K562 (cell line): ENCODE measurements at regions not wholly inside any gene's neighbourhood (a gene's known extent, or its start where the extent isn't known, plus 50 kb on each side); places are given as distances from the start of the nearest gene placed in this dataset.

Experiments
- ATAC-seq: fragments of 200-7000 bp; cut with Tn5 transposase; 3 replicates; pipeline ENCODE4 v1.9.1; 2020; ENCODE audit warnings: moderate library complexity
- BruUV-seq: library from RNA; stranded (reverse); fragments of 400-500 nt; replicated peaks from 2 replicates; lab custom pipeline; 2021; lab: Mats Ljungman, UMichigan
- CTCF ChIA-PET: fragments of 300-600 bp; formaldehyde crosslinking; extraction: SDS; loops from one replicate; lab custom pipeline; 2021; ENCODE audit warnings: low intra/inter-chr PET ratio; lab: Yijun Ruan, JAX
- POLR2A ChIA-PET: fragments of 300-600, 350-650 bp; sonication (Branson Sonifier 250); formaldehyde crosslinking; extraction: SDS; loops from one replicate; lab custom pipeline; 2021; ENCODE audit warnings: antibody characterized with exemption, inconsistent platforms; lab: Yijun Ruan, JAX
- DNase-seq, 4 experiments: peaks; one replicate each; pipeline versions ENCODE4 v3.0.0 to v3.0.0-alpha.2; 2011 to 2018; ENCODE audit warnings: low spot score in 3 of 4, mixed read lengths in 3 of 4; ENCODE audit errors: extremely low read depth in 1 of 4
- FAIRE-seq: peaks from 2 replicates; lab custom pipeline; 2011; peaks lifted over from hg19 to GRCh38; lab: Jason Lieb, UNC
- H2AFZ ChIP-seq: 2 replicates; pipeline ENCODE4 v1.6.0; 2011; ENCODE audit warnings: low read depth, low read length, control low read depth, inconsistent platforms
- H3K27ac ChIP-seq: fragments of 200-600 bp; 3 replicates; pipeline ENCODE4 v1.8.0; 2011; ENCODE audit warnings: low read depth, mild to moderate bottlenecking, control low read depth, inconsistent platforms, low read length, moderate library complexity, mixed read lengths; ENCODE audit errors: extremely low read depth
- H3K27me3 ChIP-seq, 2 experiments: fragments of 300-600 bp in 1 of 2; 2 replicates in 1 of 2; 3 replicates in 1 of 2; pipeline versions ENCODE4 v1.6.0 to v1.8.0; 2011; ENCODE audit warnings: inconsistent platforms in 2 of 2, low read length in 2 of 2, mild to moderate bottlenecking in 1 of 2, mixed read lengths in 1 of 2, moderate library complexity in 1 of 2; ENCODE audit not compliant: control insufficient read depth in 2 of 2, insufficient read depth in 2 of 2
- H3K36me3 ChIP-seq: fragments of 300-600 bp; 3 replicates; pipeline ENCODE4 v1.8.0; 2011; ENCODE audit warnings: mild to moderate bottlenecking, low read length, inconsistent platforms; ENCODE audit not compliant: control insufficient read depth, insufficient read depth
- H3K4me1 ChIP-seq, 2 experiments: fragments of 200-600 bp in 1 of 2; replicated peaks in 1 of 2; 2 replicates in 1 of 2; 3 replicates in 1 of 2; pipeline versions ENCODE4 v1.5.1 to v1.8.0; 2011; ENCODE audit warnings: inconsistent platforms in 2 of 2, low read length in 2 of 2, mild to moderate bottlenecking in 1 of 2, mixed read lengths in 1 of 2, moderate library complexity in 1 of 2; ENCODE audit not compliant: control insufficient read depth in 2 of 2, insufficient read depth in 2 of 2
- H3K4me2 ChIP-seq: 2 replicates; pipeline ENCODE4 v1.6.1; 2011; ENCODE audit warnings: low read length, control low read depth, inconsistent platforms, mixed read lengths; ENCODE audit not compliant: insufficient read depth
- H3K4me3 ChIP-seq: fragments of 200-600 bp; sonication (generic), shearing (Covaris generic); 2 replicates; pipeline ENCODE4 v1.5.1; 2016; ENCODE audit warnings: control low read depth, inconsistent platforms
- H3K79me2 ChIP-seq: fragments of 200-600 bp; 3 replicates; pipeline ENCODE4 v1.8.0; 2011; ENCODE audit warnings: low read length, inconsistent platforms; ENCODE audit not compliant: control insufficient read depth, insufficient read depth
- H3K9ac ChIP-seq, 2 experiments: 2 replicates each; pipeline versions ENCODE4 v1.6.0 to v1.6.1; 2011; ENCODE audit warnings: low read depth in 2 of 2, low read length in 2 of 2, control low read depth in 1 of 2, inconsistent platforms in 1 of 2, mild to moderate bottlenecking in 1 of 2, mixed read lengths in 1 of 2; ENCODE audit not compliant: insufficient read depth in 1 of 2
- H3K9me1 ChIP-seq: one replicate; pipeline ENCODE4 v1.6.0; 2011; ENCODE audit warnings: inconsistent platforms, mild to moderate bottlenecking, low read length, moderate library complexity; ENCODE audit not compliant: control insufficient read depth, insufficient read depth
- H3K9me3 ChIP-seq: replicated peaks from 2 replicates; pipeline ENCODE4 v1.5.1; 2011; ENCODE audit warnings: low read depth, low read length, inconsistent platforms; ENCODE audit not compliant: control insufficient read depth, insufficient read depth
- H4K20me1 ChIP-seq: replicated peaks from 2 replicates; pipeline ENCODE4 v1.6.1; 2011; ENCODE audit warnings: low read length, inconsistent platforms, mixed read lengths; ENCODE audit not compliant: control insufficient read depth, insufficient read depth
- ARID4B ChIP-seq: sonication (generic); formaldehyde crosslinking; IDR thresholded peaks from 2 replicates; pipeline ENCODE4 v1.8.0; 2022; ENCODE audit warnings: mild to moderate bottlenecking, missing genetic modification reagents
- ASH1L ChIP-seq: fragments of 450-650 bp; IDR thresholded peaks from 2 replicates; pipeline ENCODE4 v1.6.1; 2018; ENCODE audit warnings: borderline replicate concordance, mild to moderate bottlenecking, low read depth; ENCODE audit not compliant: partially characterized antibody
- DPF2 ChIP-seq: fragments of 450-650 bp; IDR thresholded peaks from 2 replicates; pipeline ENCODE4 v1.6.1; 2016
- ELF2 ChIP-seq: fragments of 250-450 bp; sonication (Bioruptor Pico); IDR thresholded peaks from 2 replicates; pipeline ENCODE4 v1.5.0; 2021; ENCODE audit warnings: mild to moderate bottlenecking
- FOXK2 ChIP-seq, 2 experiments: fragments of 450-650 bp; IDR thresholded peaks in 1 of 2; conservative IDR thresholded peaks in 1 of 2; 2 replicates each; pipeline ENCODE4 v1.6.1; 2016; ENCODE audit warnings: low read depth in 2 of 2, mild to moderate bottlenecking in 1 of 2
- NRF1 ChIP-seq, 2 experiments: fragments of 450-650 bp; IDR thresholded peaks in 1 of 2; conservative IDR thresholded peaks in 1 of 2; 2 replicates each; pipeline ENCODE4 v1.6.1; 2014; ENCODE audit warnings: mild to moderate bottlenecking in 2 of 2
- PHTF2 ChIP-seq: fragments of 250-450 bp; sonication (Bioruptor Pico); IDR thresholded peaks from 2 replicates; pipeline ENCODE4 v1.5.0; 2021; ENCODE audit warnings: mild to moderate bottlenecking
- POLR2G ChIP-seq: fragments of 200-400 bp; formaldehyde crosslinking; IDR thresholded peaks from 2 replicates; pipeline ENCODE4 v1.6.1; 2017; ENCODE audit warnings: low read depth, mild to moderate bottlenecking, antibody characterized with exemption, low read length, moderate library complexity
- PYGO2 ChIP-seq: fragments of 450-650 bp; IDR thresholded peaks from 2 replicates; pipeline ENCODE4 v1.6.1; 2016; ENCODE audit warnings: mild to moderate bottlenecking, missing genetic modification characterization, moderate library complexity, missing compliant biosample characterization
- RBFOX2 ChIP-seq: fragments of 200-400 bp; formaldehyde crosslinking; IDR thresholded peaks from 2 replicates; pipeline ENCODE4 v1.6.1; 2017; ENCODE audit warnings: low read depth, mild to moderate bottlenecking, low read length, moderate library complexity
- RUNX1 ChIP-seq: sonication (generic); IDR thresholded peaks from 2 replicates; pipeline ENCODE4 v1.6.1; 2016; ENCODE audit warnings: antibody characterized with exemption, low read depth
- SETDB1 ChIP-seq: IDR thresholded peaks from one replicate; pipeline ENCODE4 v1.6.1; 2012; ENCODE audit warnings: low read length, control low read depth, inconsistent platforms
- TAF15 ChIP-seq: fragments of 200-400 bp; formaldehyde crosslinking; IDR thresholded peaks from 2 replicates; pipeline ENCODE4 v1.6.1; 2017; ENCODE audit warnings: mild to moderate bottlenecking, low read depth, low read length, moderate library complexity
- TEAD4 ChIP-seq, 2 experiments: sonication (generic) in 1 of 2; formaldehyde crosslinking in 1 of 2; IDR thresholded peaks; 2 replicates each; pipeline versions ENCODE4 v1.6.1 to v1.8.0; 2012 to 2022; ENCODE audit warnings: borderline replicate concordance in 1 of 2, inconsistent platforms in 1 of 2, low read length in 1 of 2, mild to moderate bottlenecking in 1 of 2, missing genetic modification reagents in 1 of 2
- USF1 ChIP-seq: sonication (generic); formaldehyde crosslinking; IDR thresholded peaks from 2 replicates; pipeline ENCODE4 v1.9.0; 2022; ENCODE audit warnings: mild to moderate bottlenecking, missing genetic modification reagents
- ZFX ChIP-seq: sonication (generic); formaldehyde crosslinking; IDR thresholded peaks from 2 replicates; pipeline ENCODE4 v1.8.0; 2022; ENCODE audit warnings: mild to moderate bottlenecking, missing genetic modification reagents, moderate library complexity
- ZNF197 ChIP-seq: fragments of 200-800 bp; sonication (Bioruptor generic); IDR thresholded peaks from 2 replicates; pipeline ENCODE4 v1.6.1; 2016; ENCODE audit warnings: low read depth, missing genetic modification characterization, missing compliant biosample characterization
- ZNF347 ChIP-seq: fragments of 450-650 bp; formaldehyde crosslinking; IDR thresholded peaks from 2 replicates; pipeline ENCODE4 v1.4.0; 2020; ENCODE audit warnings: low read depth, mild to moderate bottlenecking, moderate library complexity
- ZNF354B ChIP-seq: fragments of 250-450 bp; sonication (Bioruptor Pico); IDR thresholded peaks from 2 replicates; pipeline ENCODE4 v1.4.0; 2020
- ZNF79 ChIP-seq: fragments of 250-450 bp; sonication (Bioruptor Pico); IDR thresholded peaks from 2 replicates; pipeline ENCODE4 v1.4.0; 2020; ENCODE audit warnings: low read depth, mild to moderate bottlenecking, moderate library complexity
- ZZZ3 ChIP-seq: fragments of 450-650 bp; IDR thresholded peaks from 2 replicates; pipeline ENCODE4 v1.6.1; 2016; ENCODE audit warnings: antibody characterized with exemption, mild to moderate bottlenecking, moderate library complexity
- WGBS: fragments of 100-300 bp; shearing (Covaris generic); methylation state at CpG from one replicate; pipeline ENCODE4 v1.1.6; 2016; ENCODE audit warnings: low coverage, mixed read lengths; ENCODE audit not compliant: insufficient coverage; ENCODE audit errors: missing lambda C conversion rate; 5-methylcytosine and 5-hydroxymethylcytosine counted together
- in situ Hi-C: fragments of 300-500 bp; cut with MboI; formaldehyde crosslinking; loops from 4 replicates; pipeline ENCODE4 v1.15.0; 2018; ENCODE audit warnings: inconsistent platforms, mixed read lengths
- intact Hi-C: fragments of 100-400 bp; cut with micrococcal nuclease; formaldehyde crosslinking; loops from 2 replicates; pipeline ENCODE4 v1.14.2; 2022

- Histone ChIP-seq H2AFZ (no peak overlapping the region), H4K20me1 (no peaks in the 10 kb centered on the region), H3K4me1 (no peaks in the 10 kb centered on the region; a peak in 1 of 5 replicates), H3K4me2 (no peak overlapping the region), H3K36me3 (no peaks in the 10 kb centered on the region), H3K9me3 (no peaks in the 10 kb centered on the region), H3K27me3 (no peaks in the 10 kb centered on the region), H3K9me1 (no peaks in the 10 kb centered on the region), H3K9ac (no peak overlapping the region), H3K4me3 (no peak overlapping the region), H3K27ac (no peak overlapping the region), H3K79me2 (no peaks in the 10 kb centered on the region)
- WGBS = 81% methylated on average over 2 of the region's 2 CpGs
- CTCF ChIA-PET = no interaction called here
- no peak for ATAC-seq
- BruUV-seq = no TSS peak
- intact Hi-C loops = no loop called here
- no peak for DNase-seq
- POLR2A ChIA-PET = no interaction called here
- in situ Hi-C loops = no loop called here
- peak; percentile 26 for FAIRE-seq
- no peak for TF ChIP-seq NRF1 (conservative IDR thresholded peaks at IDR 0.05 in 1 of 2, IDR thresholded peaks at IDR 0.05 in 1 of 2)
- no peak for TF ChIP-seq USF1
- TF ChIP-seq RBFOX2 = no peak
- no peak for TF ChIP-seq ZNF347 (CRISPR knock-in tag)
- no peak for TF ChIP-seq FOXK2 (conservative IDR thresholded peaks at IDR 0.05 in 1 of 2, IDR thresholded peaks at IDR 0.05 in 1 of 2; ENCODE audit: low read depth in 2 of 2)
- TF ChIP-seq ARID4B (CRISPR knock-in tag) = no peak
- TF ChIP-seq SETDB1 = no peak
- no peak for TF ChIP-seq ASH1L
- no peak for TF ChIP-seq PHTF2 (CRISPR knock-in tag)
- TF ChIP-seq PYGO2 (tag) = no peak
- no peak for TF ChIP-seq ZNF354B (CRISPR knock-in tag)
- no peak for TF ChIP-seq ZNF197
- no peak for TF ChIP-seq TAF15
- no peak for TF ChIP-seq ZZZ3
- no peak for TF ChIP-seq ELF2 (CRISPR knock-in tag)
- TF ChIP-seq DPF2 = no peak
- TF ChIP-seq ZNF79 (CRISPR knock-in tag) = no peak
- TF ChIP-seq POLR2G = no peak
- TF ChIP-seq ZFX (CRISPR knock-in tag) = no peak
- no peak for TF ChIP-seq RUNX1
- peak; percentile 17; the same call in 1 of the 2 replicates for TF ChIP-seq TEAD4 (IDR thresholded peaks at IDR 0.05; ENCODE audit: low read length)
- no peak for TF ChIP-seq TEAD4 (CRISPR knock-in tag; IDR thresholded peaks at IDR 0.05; ENCODE audit: borderline replicate concordance)
Observed at GRCh38 chr10:80784695-80785094, 247.0 kb downstream of the SH2D4B start.
